Astrocyte of the spinal cord (primary cell): ENCODE measurements at regions not wholly inside any gene's neighbourhood (a gene's known extent, or its start where the extent isn't known, plus 50 kb on each side); places are given as distances from the start of the nearest gene placed in this dataset.

ENCODE experiments used
- DNase-seq: peaks from one replicate; pipeline ENCODE4 v3.0.0; 2011; ENCODE audit warnings: low read depth, low spot score
- H3K4me3 ChIP-seq: 2 replicates; pipeline ENCODE4 v1.5.1; 2011; ENCODE audit warnings: low read depth, mild to moderate bottlenecking, low read length, moderate library complexity
- CTCF ChIP-seq: IDR thresholded peaks from 2 replicates; pipeline ENCODE4 v1.5.1; 2012; ENCODE audit warnings: low read depth, mild to moderate bottlenecking, low read length, inconsistent platforms
- in situ Hi-C: cut with HindIII; loops from 2 replicates; pipeline ENCODE4 v1.10.0; 2017; ENCODE audit warnings: low sequenced_read_pairs

DNA sequence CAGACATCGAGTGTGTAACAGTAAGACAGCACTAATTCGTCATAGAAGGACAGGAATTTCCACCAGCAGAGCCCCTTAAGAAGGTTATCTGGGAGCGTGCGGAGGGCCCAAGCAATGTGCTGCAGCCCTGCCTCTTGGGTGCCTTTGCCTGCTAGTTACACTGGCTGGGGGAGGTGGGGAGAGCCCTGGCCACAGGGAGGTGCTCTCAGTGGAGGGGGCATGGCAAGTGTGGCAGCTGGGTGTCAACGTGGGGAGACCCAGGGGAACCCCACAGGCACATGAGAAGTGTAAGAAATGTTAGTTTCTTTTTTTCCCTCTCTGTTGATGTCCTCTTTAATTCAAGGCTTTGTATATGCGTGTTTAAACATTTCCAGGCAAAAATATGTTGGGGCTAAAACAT is 50.9 kb upstream of the TMTC4 start:
- in situ Hi-C loops = no loop called here
- H3K4me3 ChIP-seq = no peak overlapping the region

DNA sequence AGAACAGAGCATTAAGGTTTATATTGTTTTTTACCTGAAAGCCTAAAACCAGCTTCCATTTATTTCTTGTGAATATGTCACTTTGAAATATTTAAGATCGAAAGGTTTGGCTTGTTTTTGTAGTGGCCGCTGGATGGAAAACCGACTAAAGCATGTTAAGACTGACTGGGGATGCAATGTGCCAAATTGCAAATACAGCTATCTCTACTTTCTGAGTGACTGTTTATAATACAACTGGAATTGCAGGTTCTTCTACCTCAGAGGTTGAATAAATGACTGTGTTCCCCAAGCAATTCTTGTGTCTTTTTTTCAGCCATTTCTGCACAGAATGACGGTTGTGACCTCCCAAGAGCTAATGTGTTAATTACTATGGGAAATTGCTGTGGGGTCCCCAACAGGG is 50.0 kb upstream of the TMTC4 start:
- H3K4me3 ChIP-seq = no peak overlapping the region
- no peak for DNase-seq
- TF ChIP-seq CTCF = no peak
- in situ Hi-C loops = no loop called here

More for the DNA sequence above, 50.9 kb upstream of the TMTC4 start:
- DNase-seq = no peak
- no peak for TF ChIP-seq CTCF
